Renal cortical epithelial cell (primary cell): ENCODE measurements at regions not wholly inside any gene's neighbourhood (a gene's known extent, or its start where the extent isn't known, plus 50 kb on each side); places are given as distances from the start of the nearest gene placed in this dataset.
A peak's percentile ranks its signal among the peaks of the same experiment; 100 is the strongest.
"Not testable (repeated sequence)": the region's sequence is repeated elsewhere in the genome, so short reads cannot be mapped to it uniquely, and the experiment has no call there.

Experiments used
- DNase-seq: peaks from one replicate; pipeline ENCODE4 v3.0.0-alpha.2; 2011; ENCODE audit warnings: low read depth

DNA sequence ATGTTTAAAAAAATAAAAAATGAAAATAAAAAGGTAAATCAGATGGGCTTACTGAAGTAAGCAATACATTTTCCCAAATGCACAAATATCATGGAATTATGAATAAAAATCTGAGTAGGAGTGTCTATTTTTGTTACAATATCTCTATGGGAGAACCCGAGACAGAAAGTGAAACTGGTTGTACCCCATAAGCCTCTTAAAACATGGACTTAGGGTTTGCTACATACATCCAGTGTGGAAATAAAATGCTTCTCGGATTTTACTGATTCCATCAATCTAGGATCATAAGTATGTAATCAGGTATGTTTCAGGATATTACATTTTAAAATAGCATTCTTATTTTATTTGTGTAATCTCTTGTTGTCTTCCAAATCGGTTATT lies 177.8 kb upstream of the CDIN1 start:
- DNase-seq, result no peak

DNA sequence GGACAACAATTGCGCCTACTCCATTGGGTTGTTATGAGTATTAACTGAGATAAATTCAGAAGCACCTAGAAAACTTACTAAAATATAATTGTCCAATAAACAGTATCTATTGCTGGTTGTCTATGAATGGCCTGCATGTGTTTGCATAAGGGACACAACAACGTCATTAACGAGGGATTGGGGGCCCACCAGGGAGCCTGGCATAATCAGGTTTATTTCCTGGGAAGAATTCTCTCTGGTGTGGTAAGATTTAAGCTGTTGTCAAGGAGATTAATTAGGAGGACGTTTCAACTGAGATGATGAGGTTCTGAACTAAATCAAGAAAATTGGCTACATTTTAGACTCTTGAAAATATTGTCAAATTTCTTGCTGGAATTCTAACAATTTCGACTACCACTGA lies 176.1 kb upstream of the CDIN1 start:
- no peak for DNase-seq

DNA sequence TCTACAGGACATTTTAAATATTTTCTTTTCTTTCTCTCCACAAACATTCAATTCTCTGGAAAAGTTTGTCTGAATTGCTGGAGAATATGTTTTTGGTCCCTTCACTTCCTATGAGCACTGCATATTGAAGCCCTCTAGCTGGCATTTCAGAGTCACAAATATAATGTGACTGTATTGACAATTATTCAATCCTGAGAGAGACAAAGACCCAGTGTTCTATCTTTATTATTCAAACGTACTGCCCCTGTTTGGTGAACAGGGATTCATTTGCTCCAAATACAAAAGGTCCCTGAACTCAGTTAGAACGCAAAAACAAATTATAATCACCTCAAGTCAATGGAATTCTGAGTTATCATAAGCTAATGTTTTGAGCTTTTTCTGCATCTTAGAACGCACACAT lies 173.1 kb upstream of the CDIN1 start:
- no peak for DNase-seq

DNA sequence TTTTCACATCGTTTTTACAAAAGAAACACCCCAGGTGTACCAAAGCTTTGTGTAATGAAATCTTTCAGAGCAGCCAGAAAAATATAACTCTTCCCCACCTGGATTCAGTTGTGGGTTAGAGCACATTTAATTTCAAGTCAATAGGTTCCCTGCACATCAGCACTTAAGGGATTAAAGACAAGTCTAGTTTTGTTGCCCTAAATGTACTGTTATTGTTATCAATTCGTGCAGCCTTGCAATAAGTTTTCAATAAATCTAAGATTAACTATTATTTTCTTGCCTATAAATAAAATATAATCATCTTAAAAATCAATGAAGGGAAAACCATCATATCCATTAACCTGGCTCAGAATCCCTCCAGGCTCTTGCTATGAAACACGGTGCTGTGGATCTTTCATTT lies 172.5 kb upstream of the CDIN1 start:
- no peak for DNase-seq

DNA sequence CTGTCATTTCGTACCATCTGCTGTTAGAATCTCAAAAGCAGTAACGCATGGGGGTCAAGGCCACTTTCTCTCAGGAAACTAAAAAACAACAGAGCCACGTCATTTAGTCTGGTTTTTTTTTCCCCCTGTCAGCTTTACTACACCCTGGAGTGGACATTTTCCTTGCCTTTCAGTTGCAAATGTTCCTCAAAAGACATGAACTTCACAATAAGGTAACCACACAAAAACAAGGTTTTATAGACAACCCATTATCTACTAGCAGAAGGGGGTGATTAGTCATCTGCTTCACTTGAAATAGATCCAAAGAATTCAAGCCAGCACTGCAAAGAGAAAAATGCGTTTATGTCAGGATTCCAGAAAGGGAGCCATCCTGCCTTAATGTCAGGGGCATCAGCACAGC lies 171.8 kb upstream of the CDIN1 start:
- DNase-seq, result peak; percentile 81

DNA sequence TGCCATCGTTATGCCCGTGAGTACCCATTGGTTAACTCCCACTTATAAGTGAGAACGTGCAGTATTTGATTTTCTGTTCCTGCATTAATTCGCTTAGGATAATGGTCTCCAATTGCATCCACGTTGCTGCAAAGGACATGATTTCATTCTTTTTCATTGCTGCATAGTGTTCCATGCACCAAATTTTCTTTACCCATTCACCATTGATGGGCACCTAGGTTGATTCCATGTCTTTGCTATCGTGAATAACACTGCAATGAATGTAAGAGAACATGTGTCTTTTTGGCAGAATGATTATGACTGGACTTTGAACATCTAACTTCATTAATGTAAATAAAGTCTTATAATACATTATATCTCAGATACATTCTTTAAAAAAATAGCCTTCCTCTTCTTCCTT lies 169.6 kb upstream of the CDIN1 start:
- DNase-seq, result no peak

DNA sequence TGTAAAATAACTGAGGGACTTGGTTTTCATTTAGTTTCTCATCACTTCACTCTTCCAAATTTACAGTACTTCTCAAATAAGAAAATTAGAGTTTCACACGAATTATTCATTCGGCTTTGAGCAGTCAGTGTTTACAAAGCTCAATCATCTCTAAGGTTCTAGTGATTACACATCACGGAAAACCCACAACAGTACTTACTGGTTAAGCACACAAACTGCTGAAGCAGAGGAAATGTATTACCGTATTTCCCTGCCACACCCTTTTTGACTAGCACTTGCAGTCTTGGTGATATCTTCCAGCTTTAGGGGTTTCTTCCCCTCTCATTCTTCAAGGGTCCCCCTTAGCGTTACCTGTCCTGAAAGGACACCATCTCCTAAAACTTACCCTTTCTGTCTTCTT lies 164.8 kb upstream of the CDIN1 start:
- peak; percentile 20 for DNase-seq

DNA sequence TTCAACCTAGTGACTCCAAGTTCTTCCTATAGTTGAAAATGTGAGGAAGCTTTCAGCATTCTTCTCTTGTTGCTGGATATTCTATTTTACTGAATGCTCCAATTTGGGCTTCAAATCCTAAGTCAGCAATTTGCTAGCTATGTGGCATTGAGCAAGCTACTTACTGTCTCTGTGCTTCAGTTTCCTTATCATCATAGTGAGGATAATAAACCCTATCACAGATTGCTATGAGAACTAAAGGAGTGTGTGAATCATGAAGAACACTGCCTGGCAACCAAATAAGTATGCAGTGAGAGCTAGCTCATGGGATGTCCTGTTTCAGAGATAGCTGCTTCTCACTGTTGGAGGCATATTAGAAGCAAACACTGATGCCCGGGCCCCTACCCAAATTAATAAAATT lies 163.8 kb upstream of the CDIN1 start:
- no peak for DNase-seq

DNA sequence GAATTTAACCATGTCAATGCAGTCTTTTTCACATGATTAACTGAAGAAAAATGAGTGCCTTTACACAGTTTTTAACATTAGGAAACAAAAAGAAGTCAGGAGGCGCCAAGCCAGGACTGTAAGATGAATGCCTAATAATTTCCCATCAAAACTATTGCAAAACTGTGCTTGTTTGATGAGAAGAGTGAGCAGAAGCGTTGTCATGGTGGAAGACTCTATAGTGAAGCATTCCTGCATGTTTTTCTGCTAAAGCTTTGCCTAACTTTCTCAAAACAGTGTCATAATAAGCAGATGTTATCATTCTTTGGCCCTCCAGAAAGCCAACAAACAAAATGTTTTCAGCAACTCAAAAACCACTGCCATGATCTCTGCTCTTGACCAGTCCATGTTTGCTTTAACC lies 156.8 kb upstream of the CDIN1 start:
- DNase-seq, result no peak

DNA sequence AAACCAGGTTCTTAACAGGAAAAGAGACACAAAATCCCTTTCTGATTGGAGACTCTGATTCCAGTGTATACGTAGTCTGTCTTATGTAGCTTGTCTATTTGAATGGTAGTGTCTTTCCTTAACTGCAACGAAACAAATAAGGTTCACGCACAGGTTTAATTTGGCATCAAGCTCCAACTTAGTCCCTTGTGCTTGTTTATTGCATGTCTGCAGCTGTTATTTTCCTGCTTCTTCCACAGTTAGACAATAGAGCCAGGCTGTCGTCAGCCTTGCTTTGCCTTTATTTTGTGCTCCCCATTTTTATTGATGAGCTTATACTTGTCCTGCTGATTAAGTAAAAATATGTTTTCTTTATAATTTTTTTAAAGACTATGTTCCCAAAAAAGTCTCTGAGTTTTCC lies 152.7 kb upstream of the CDIN1 start:
- DNase-seq, result no peak

DNA sequence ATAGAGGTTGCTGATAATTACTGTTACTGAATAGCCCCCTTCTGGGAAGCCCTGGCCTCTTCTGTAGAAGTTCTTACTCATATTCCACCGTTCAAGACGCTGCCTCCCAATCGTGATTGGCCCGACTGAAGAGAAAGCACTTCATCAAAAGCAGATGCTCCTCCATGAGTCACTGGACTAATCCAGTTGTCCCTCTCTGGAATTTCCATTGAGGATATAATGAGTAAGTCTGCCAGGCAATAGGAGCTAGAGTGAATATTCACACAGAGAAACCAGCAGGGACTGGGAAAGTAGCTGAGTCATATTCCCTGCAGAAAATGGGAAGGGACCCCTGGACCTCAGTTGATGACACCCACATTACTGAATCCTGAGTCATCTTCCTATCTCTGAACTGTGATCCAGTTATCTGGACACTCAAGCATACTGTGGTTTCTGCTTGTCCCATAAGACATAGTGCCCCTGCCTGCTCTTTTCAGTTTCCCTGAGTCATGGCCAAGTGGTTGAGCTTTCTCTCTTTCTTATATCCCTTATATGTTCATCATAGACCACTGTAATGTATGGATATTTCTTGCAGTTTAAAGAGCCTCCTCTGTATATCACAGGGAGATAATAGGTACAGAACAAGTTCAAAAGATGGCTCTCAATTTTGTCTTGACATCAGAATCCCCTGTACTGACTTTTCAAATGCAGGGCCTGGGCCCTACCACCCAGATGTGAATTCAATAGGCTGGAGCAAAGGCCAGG lies 151.2 kb upstream of the CDIN1 start:
- DNase-seq, result peak; percentile 97

DNA sequence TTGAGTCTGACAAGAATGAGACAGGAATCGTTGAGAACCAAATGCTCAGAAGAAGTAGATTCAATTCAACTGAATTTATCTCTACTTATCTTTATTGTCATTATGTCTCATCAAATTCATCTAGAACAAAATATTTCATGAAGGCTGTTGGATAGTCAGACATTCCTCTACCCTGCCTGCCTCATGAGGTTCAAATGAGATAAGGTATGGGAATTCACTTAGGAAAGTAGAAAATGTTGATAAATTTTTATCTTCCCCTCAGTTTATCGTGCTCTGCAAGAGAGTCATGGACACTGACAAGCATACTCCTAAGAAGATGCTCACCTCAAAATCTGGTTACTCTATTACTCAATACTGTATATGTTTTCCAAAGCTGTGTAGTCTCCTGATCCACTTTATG lies 149.7 kb upstream of the CDIN1 start:
- DNase-seq, result no peak

DNA sequence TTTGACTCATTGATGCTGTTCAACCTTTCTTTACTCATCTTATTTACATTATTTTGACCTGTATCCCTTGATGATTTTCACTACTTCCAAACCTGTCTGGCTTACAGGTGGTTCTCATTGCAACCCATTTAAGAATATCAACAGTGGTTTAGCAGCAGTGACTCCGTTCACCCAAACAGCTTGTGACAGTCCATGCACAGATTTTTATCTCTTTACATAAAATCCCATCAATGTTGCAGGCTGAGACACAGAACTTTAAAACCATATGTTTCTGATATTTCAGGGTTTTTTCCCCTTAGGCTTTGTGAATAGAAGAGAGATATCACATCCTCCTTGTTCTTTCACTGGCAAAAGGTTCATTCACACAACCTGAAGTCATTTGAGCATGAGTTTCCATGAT lies 149.1 kb upstream of the CDIN1 start:
- DNase-seq, result no peak

DNA sequence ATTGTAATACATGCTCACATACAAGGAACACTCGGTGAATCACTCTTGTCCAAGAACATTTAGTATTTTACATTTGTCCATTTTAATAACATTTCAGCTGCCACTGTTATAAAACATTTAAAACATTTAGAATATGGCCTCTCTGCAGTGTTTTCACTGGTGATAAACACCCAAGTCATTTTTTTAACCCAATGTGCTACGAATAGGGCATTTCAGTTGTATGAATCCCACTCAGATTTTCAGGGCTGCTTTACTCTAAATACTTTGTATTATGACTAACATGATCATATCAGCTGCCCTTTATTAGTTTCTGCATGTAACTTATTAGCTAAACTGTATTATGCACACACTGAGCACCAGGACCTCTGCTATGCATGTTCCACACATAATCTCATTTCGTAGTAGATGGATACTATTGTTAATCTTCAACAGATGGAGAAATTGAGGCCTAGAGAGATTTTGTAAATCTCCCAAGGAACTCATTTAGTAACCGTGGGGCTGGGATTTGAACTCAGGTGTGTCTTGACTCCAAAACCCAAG lies 148.6 kb upstream of the CDIN1 start:
- no peak for DNase-seq

DNA sequence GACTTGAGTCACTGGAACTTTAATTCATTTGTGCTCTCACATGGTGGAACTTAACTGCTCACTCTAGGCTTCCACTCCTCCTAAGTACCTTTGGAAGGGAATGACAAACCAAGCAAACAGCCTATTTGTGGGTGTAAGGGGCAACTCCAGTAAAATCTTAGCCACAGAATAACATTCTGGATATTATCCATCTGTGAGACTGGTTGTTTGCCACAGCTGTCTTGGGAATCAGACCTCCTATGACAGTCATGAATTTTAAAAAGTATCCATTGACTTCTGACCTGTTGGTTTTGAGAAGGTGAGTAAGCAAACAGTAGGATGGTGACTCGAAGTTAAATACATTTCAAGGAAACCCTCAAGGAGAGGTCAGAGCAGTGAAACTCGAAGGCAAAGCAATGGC lies 147.3 kb upstream of the CDIN1 start:
- DNase-seq, result peak; percentile 70

DNA sequence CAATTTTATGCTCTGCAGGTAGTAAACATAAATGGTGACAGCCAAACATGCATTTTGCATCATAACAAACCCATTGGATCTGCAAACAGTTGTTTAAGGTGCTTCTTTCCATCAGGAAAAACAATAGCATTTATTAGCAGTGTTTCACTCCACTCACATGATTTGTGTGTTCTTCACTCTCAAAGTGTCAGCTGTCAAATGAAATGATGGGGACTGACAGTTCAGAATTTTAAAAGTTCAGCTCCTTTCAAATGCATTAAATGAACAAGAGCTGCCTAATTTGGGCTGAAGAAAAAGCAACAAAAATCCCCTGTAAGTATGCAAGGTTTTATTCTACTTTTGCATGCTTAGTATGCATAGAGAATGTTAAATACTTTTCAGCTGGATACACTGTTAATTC lies 145.2 kb upstream of the CDIN1 start:
- no peak for DNase-seq

DNA sequence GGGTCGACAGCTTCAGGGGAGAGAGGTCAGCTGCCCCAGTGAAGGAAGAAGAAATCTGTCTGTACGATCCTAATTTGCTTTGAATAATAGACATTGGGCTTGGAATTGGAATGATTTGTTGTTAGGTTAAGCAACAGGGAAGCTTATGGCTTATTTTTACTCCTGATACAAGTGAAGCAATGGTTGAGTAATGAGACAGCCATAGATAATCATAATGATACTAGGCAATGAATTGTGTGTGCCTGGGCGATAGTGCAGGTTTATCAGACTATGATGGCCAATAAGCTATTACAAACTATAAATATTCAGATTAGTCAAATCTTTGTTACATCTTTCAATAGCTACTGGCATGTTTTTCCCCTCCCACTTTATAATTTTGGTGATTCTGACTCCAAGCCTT lies 140.9 kb upstream of the CDIN1 start:
- DNase-seq, result no peak

DNA sequence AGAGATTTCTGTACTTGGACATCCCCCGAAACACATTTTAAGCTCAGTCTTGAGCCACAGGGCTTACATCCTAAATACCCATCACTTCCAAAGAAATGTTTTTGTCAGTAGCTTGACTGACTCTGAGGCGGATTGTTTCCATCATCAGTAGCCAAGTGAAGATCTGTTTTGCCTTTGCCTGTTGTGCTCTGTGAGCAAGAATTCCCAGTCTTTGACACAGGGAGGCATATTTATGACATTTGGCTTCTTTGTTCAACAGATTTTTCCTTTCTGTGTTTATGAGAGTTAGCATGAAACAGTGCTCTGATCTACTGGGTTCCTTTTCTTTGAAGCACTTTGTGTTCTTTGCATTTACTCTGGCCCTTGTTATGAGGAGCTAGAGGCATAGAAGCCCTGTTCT lies 132.1 kb upstream of the CDIN1 start:
- DNase-seq, result no peak

DNA sequence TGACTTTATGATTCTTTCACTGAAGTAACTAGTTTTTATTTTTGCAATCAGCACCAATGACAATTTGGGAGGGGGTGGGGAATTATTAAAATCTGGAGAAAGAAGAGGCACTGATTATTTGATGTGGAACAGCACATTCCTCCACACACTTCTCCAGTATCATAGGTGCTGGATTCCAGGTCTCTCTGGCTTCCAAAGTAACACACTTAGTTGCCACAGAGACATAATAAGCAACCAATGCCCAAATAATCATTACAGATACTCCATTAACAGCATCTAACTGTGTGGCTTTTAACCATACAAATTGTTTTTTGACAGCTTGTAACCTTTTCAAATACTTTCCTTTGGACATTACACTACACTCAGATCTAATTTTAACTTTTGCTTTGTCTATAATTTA lies 131.0 kb upstream of the CDIN1 start:
- DNase-seq, result no peak

DNA sequence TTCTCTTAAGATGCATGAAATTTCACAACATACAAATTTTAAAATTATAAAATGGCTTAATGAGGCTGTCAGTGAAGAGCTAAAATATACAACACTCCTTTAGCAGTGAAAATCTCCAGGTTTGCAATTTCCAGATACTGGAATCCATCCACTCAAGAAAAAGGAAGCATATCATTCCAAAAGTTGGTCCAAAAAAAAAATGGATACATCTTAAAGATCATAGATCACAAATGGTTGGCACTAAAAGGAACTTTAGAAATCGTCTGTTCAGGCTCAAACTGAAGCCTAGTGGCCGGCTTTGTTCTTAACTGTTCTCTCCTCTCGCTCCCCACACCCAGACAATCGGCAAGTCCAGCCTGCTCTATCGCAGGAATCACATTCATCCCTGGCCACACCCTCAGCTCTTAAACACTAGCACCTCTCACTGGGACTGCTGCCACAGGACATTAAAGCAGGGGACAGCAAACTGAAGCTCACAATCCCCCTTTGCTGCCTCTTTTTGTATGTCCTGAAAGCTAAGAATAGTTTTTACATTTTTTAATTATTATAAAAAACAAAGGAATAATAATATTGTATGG lies 130.3 kb upstream of the CDIN1 start:
- no peak for DNase-seq

DNA sequence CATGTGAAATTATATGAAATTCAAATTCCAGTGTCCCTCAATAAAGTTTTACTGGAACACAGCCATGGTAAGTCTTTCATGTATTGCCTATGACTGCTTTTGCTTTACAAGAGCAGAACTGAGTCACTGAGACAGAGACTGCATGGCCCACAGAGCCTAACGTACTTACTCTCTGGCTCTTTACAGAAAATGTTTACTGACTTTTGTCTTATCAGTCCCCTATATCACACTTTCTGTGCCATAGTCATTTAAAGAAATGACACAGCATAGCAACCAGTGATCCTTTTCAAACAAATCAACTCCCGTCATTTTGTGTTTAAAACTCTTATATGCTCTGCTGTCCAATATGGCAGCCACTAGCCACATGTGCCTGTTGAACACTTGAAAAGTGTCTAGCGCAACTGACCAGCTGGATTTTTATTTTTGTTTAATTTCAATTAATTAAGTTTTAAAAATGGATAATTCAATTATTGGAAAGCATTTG lies 129.7 kb upstream of the CDIN1 start:
- DNase-seq, result no peak

DNA sequence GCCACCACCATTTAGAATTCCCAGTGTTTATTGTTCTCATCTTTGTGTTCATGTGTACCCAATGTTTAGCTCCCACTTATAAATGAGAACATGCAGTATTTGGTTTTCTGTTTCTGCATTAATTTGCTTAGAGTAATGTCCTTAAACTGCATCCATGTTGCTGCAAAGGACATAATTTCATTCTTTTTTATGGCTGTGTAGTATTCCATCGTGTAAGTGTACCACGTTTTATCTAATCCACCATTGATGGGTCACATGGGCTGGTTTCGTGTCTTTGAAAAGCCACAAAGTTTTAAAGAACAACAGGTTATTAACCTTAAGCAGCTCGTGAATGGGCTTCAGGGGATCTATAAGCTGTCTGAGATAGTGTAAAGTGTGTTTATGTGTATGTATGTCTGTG lies 125.2 kb upstream of the CDIN1 start:
- DNase-seq, result not testable (repeated sequence)

DNA sequence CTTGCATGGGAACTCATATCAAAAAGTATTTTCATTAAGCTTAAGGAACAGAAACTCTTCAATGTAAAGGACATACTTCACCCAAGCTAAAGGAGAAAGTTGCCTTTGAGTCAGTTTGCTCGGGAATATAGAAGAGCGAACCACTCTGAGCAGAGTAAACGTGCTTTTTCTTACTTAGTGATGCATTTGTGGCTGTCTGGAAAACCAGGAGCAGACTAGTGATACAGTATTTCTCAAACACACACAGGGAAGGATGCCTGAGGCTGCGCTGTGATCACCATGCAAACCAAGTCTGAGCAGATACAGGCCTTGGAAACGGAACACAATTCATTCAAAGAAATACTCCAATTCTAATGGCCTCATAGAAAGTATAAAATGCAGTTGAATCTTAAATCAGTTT lies 121.0 kb upstream of the CDIN1 start:
- DNase-seq, result no peak

DNA sequence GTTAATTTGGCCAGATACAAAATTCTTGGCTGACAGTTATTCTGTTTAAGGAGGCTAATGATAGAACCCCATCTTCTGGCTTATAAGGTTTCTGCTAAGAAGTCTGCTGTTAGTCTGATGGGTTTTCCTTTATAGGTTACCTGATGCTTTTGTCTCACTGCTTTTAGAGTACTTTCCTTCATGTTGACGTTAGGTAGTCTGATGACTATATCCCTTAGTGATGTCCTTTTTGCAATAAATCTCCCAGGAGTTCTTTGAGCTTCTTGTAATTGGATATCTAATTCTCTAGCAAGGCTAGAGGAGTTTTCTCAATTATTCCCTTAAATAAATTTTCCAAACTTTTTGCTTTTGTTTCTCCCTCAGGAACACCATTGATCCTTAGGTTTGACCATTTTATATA lies 114.1 kb upstream of the CDIN1 start:
- no peak for DNase-seq
